ENCODE measurements at regions not wholly inside any gene's neighbourhood (a gene's known extent, or its start where the extent isn't known, plus 50 kb on each side); places are given as distances from the start of the nearest gene placed in this dataset.

GRCh38 chr18:37965572-37965970 lies 400.0 kb upstream of the CELF4 start:
- no peak overlapping the region for H3K27ac ChIP-seq

GRCh38 chr18:37964885-37965571 lies 399.4 kb upstream of the CELF4 start:
- no peak for TF ChIP-seq CTCF (conservative IDR thresholded peaks at IDR 0.05; ENCODE audit: low read depth, low read length)
- H3K27ac ChIP-seq = no peak overlapping the region
- H3K4me3 ChIP-seq (IDR thresholded peaks at IDR 0.05; ENCODE audit: insufficient read depth, low read depth, low read length) = no peak overlapping the region
- H3K36me3 ChIP-seq (ENCODE audit: insufficient read depth) = no peaks in the 10 kb centered on the region
- H2AFZ ChIP-seq (ENCODE audit: low read depth) = no peak overlapping the region
- H3K9ac ChIP-seq = no peak overlapping the region
- H4K20me1 ChIP-seq (ENCODE audit: insufficient read depth) = no peaks in the 10 kb centered on the region
- no peaks in the 10 kb centered on the region for H3K79me2 ChIP-seq (ENCODE audit: insufficient read depth, low read depth)
- H3K27me3 ChIP-seq (ENCODE audit: insufficient read depth, low read depth) = no peaks in the 10 kb centered on the region
- no peaks in the 10 kb centered on the region for H3K4me1 ChIP-seq (ENCODE audit: low read depth, poor library complexity, severe bottlenecking)
- H3K4me2 ChIP-seq = no peak overlapping the region

More at GRCh38 chr18:37965572-37965970, 400.0 kb upstream of the CELF4 start:
- no peaks in the 10 kb centered on the region for H3K79me2 ChIP-seq (ENCODE audit: insufficient read depth, low read depth)
- H4K20me1 ChIP-seq (ENCODE audit: insufficient read depth) = no peaks in the 10 kb centered on the region
- no peaks in the 10 kb centered on the region for H3K27me3 ChIP-seq (ENCODE audit: insufficient read depth, low read depth)
- no peaks in the 10 kb centered on the region for H3K36me3 ChIP-seq (ENCODE audit: insufficient read depth)
- no peak overlapping the region for H3K4me3 ChIP-seq (IDR thresholded peaks at IDR 0.05; ENCODE audit: insufficient read depth, low read depth, low read length)
- no peaks in the 10 kb centered on the region for H3K4me1 ChIP-seq (ENCODE audit: low read depth, poor library complexity, severe bottlenecking)
- no peak for TF ChIP-seq CTCF (conservative IDR thresholded peaks at IDR 0.05; ENCODE audit: low read depth, low read length)
- H3K4me2 ChIP-seq = no peak overlapping the region
- no peak overlapping the region for H3K9ac ChIP-seq
- H2AFZ ChIP-seq (ENCODE audit: low read depth) = no peak overlapping the region

GRCh38 chr18:37963837-37964236 lies 398.2 kb upstream of the CELF4 start:
- Histone ChIP-seq H3K4me1 (ENCODE audit: low read depth, poor library complexity, severe bottlenecking) (no peaks in the 10 kb centered on the region), H4K20me1 (ENCODE audit: insufficient read depth) (no peaks in the 10 kb centered on the region), H3K4me2 (no peak overlapping the region), H2AFZ (ENCODE audit: low read depth) (no peak overlapping the region), H3K27ac (no peak overlapping the region), H3K79me2 (ENCODE audit: insufficient read depth, low read depth) (no peaks in the 10 kb centered on the region), H3K9ac (no peak overlapping the region), H3K4me3 (IDR thresholded peaks at IDR 0.05; ENCODE audit: insufficient read depth, low read depth, low read length) (no peak overlapping the region), H3K36me3 (ENCODE audit: insufficient read depth) (no peaks in the 10 kb centered on the region), H3K27me3 (ENCODE audit: insufficient read depth, low read depth) (no peaks in the 10 kb centered on the region)
- TF ChIP-seq CTCF (conservative IDR thresholded peaks at IDR 0.05; ENCODE audit: low read depth, low read length) = no peak

GRCh38 chr18:37962316-37962966 lies 396.8 kb upstream of the CELF4 start:
- no peak overlapping the region for H3K4me2 ChIP-seq
- H3K36me3 ChIP-seq (ENCODE audit: insufficient read depth) = no peaks in the 10 kb centered on the region
- H3K27me3 ChIP-seq (ENCODE audit: insufficient read depth, low read depth) = no peaks in the 10 kb centered on the region
- no peak overlapping the region for H3K4me3 ChIP-seq (IDR thresholded peaks at IDR 0.05; ENCODE audit: insufficient read depth, low read depth, low read length)
- H3K9ac ChIP-seq = no peak overlapping the region
- no peak overlapping the region for H3K27ac ChIP-seq
- TF ChIP-seq CTCF (conservative IDR thresholded peaks at IDR 0.05; ENCODE audit: low read depth, low read length) = no peak
- no peaks in the 10 kb centered on the region for H3K4me1 ChIP-seq (ENCODE audit: low read depth, poor library complexity, severe bottlenecking)
- H3K79me2 ChIP-seq (ENCODE audit: insufficient read depth, low read depth) = no peaks in the 10 kb centered on the region
- H2AFZ ChIP-seq (ENCODE audit: low read depth) = no peak overlapping the region
- H4K20me1 ChIP-seq (ENCODE audit: insufficient read depth) = no peaks in the 10 kb centered on the region
